ENCODE measurements at regions not wholly inside any gene's neighbourhood (a gene's known extent, or its start where the extent isn't known, plus 50 kb on each side); places are given as distances from the start of the nearest gene placed in this dataset.

DNA sequence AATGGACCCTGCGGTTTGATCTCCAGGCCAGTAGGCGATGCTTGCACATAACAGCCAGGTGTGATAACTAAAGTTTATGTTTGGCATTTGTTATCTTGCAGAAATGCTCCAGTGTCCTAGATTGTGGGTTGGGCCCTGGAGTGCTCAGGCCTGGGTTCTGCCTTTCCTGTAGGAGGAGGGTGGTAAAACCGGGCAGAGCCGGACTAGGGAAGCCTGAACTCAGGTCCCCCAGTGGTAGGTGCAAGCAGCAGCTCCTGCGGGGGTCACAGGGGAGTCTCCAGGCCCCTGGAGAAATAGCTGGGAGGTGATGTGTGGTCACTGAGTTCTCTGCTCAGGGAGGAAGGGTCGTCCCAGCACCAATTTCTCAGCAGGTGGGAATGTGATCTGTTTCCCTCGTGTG, 538.3 kb upstream of the ANO3 start:
- TF ChIP-seq, protein P1, sequence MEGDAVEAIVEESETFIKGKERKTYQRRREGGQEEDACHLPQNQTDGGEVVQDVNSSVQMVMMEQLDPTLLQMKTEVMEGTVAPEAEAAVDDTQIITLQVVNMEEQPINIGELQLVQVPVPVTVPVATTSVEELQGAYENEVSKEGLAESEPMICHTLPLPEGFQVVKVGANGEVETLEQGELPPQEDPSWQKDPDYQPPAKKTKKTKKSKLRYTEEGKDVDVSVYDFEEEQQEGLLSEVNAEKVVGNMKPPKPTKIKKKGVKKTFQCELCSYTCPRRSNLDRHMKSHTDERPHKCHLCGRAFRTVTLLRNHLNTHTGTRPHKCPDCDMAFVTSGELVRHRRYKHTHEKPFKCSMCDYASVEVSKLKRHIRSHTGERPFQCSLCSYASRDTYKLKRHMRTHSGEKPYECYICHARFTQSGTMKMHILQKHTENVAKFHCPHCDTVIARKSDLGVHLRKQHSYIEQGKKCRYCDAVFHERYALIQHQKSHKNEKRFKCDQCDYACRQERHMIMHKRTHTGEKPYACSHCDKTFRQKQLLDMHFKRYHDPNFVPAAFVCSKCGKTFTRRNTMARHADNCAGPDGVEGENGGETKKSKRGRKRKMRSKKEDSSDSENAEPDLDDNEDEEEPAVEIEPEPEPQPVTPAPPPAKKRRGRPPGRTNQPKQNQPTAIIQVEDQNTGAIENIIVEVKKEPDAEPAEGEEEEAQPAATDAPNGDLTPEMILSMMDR (IDR thresholded peaks at IDR 0.05), result no peak
- no peak for TF ChIP-seq POLR2A (IDR thresholded peaks at IDR 0.05)

Data from adrenal gland (tissue), 5 donors.